ENCODE measurements at regions not wholly inside any gene's neighbourhood (a gene's known extent, or its start where the extent isn't known, plus 50 kb on each side); places are given as distances from the start of the nearest gene placed in this dataset.

GRCh38 chr4:43316813-43317212, 424.3 kb downstream of the GRXCR1 start (continued):
- TF ChIP-seq FOXP1 (CRISPR knock-in tag; IDR thresholded peaks at IDR 0.05): no peak
- no peak for TF ChIP-seq PHF20 (IDR thresholded peaks at IDR 0.05; ENCODE audit: partially characterized antibody)
- TF ChIP-seq DMBX1 (CRISPR knock-in tag; IDR thresholded peaks at IDR 0.05; ENCODE audit: borderline replicate concordance): no peak
- TF ChIP-seq KAT7 (CRISPR knock-in tag; IDR thresholded peaks at IDR 0.05; ENCODE audit: borderline replicate concordance): no peak

DNA sequence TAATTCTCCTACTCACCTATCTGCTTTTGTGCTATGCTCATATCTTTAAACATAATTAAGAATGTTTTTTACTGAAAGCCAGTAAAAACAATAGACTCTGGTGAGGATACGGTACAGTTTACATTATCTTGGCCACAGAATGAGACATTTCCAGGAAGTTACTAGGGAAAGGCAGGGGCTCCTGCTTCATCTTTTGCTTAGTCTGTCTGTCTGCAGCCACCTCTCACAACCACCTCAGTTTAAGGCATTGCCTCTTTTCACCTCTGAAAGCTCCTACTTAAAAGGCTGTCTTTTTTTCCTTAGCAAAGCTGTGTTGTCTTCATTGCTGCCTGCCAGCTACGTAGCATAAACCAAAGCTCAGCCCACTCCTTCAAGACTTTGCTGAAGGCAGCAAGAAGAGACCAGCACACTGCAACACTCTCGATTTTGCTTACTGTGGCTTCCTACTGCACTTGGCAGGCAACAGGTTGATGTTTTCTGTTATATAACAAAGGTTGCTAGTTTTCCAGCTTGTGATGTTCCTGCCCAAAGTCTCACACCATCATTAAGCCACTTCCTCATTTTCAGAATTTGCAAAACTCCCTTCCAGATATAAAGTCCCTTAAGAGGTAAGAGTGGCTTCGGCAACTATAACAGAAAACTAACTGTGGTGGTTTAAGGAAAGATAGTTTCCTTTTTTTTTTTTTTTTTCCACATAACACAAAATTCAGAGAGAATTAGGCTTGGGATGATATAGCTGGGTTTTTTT, 432.9 kb downstream of the GRXCR1 start:
- H3K79me2 ChIP-seq (ENCODE audit: control insufficient read depth, insufficient read depth, low read length): no peaks in the 10 kb centered on the region
- no peak overlapping the region for H2AFZ ChIP-seq (ENCODE audit: low read depth, low read length)
- POLR2A ChIA-PET: no interaction called here
- DNase-seq (ENCODE audit: extremely low read depth in 1 of 4, low spot score in 3 of 4) (no peak), FAIRE-seq (no peak), ATAC-seq (no peak)
- no peaks in the 10 kb centered on the region for H3K36me3 ChIP-seq (ENCODE audit: control insufficient read depth, insufficient read depth, low read length)
- no peaks in the 10 kb centered on the region for H3K4me1 ChIP-seq (replicated peaks in 1 of 2; ENCODE audit: control insufficient read depth in 2 of 2, insufficient read depth in 2 of 2, low read length in 2 of 2)
- no peaks in the 10 kb centered on the region for H3K9me1 ChIP-seq (ENCODE audit: control insufficient read depth, insufficient read depth, low read length)
- no peak overlapping the region for H3K27ac ChIP-seq (ENCODE audit: extremely low read depth, low read depth, low read length)
- no peaks in the 10 kb centered on the region for H4K20me1 ChIP-seq (replicated peaks; ENCODE audit: control insufficient read depth, insufficient read depth, low read length)
- in situ Hi-C loops (cut with MboI) (no loop called here), intact Hi-C loops (cut with micrococcal nuclease) (no loop called here)
- H3K27me3 ChIP-seq (ENCODE audit: control insufficient read depth in 2 of 2, insufficient read depth in 2 of 2, low read length in 2 of 2): no peaks in the 10 kb centered on the region
- 0% methylated on average over 4 of the region's 4 CpGs for WGBS (ENCODE audit: insufficient coverage, low coverage, missing lambda C conversion rate)
- TF ChIP-seq MLX (CRISPR knock-in tag; conservative IDR thresholded peaks at IDR 0.05) (no peak), SPI1 (IDR thresholded peaks at IDR 0.05; ENCODE audit: borderline replicate concordance, low read depth, low read length) (0 out of 2 replicates have a peak, but pooled peaks have one; percentile 7)
- H3K4me2 ChIP-seq (ENCODE audit: insufficient read depth, low read length): no peak overlapping the region
- H3K9me3 ChIP-seq (replicated peaks; ENCODE audit: control insufficient read depth, insufficient read depth, low read depth, low read length): no peaks in the 10 kb centered on the region
- no peak overlapping the region for H3K9ac ChIP-seq (ENCODE audit: insufficient read depth in 1 of 2, low read depth in 2 of 2, low read length in 2 of 2)
- CTCF ChIA-PET (ENCODE audit: low intra/inter-chr PET ratio): no interaction called here
- no TSS peak for BruUV-seq (replicated peaks)
- no peak overlapping the region for H3K4me3 ChIP-seq
